WTC11 (cell line): ENCODE measurements at regions not wholly inside any gene's neighbourhood (a gene's known extent, or its start where the extent isn't known, plus 50 kb on each side); places are given as distances from the start of the nearest gene placed in this dataset.

Experiments used
- ATAC-seq: fragments of 200-7000 bp; cut with Tn5 transposase; 2 replicates; pipeline ENCODE4 v1.10.0; 2021; ENCODE audit warnings: mild to moderate bottlenecking, moderate library complexity
- CTCF ChIA-PET: fragments of 300-600 bp; sonication (Branson Sonifier 250); formaldehyde crosslinking; loops from one replicate; lab custom pipeline; 2021; ENCODE audit warnings: antibody characterized with exemption; lab: Charles Lee
- POLR2A ChIA-PET: fragments of 350-600 bp; sonication (Branson Sonifier 250); formaldehyde crosslinking; loops from one replicate; lab custom pipeline; 2021; ENCODE audit warnings: antibody characterized with exemption; lab: Charles Lee
- DNase-seq: peaks from one replicate; pipeline ENCODE4 v3.0.0; 2021; ENCODE audit warnings: low spot score
- H3K27ac Mint-ChIP-seq: 2 replicates; pipeline ENCODE4 v1.8.0; 2021; ENCODE audit warnings: mixed read lengths
- H3K27me3 Mint-ChIP-seq: 2 replicates; pipeline ENCODE4 v1.8.0; 2021; ENCODE audit warnings: low read depth, mild to moderate bottlenecking, moderate library complexity, mixed read lengths
- H3K36me3 Mint-ChIP-seq: 2 replicates; pipeline ENCODE4 v1.8.0; 2021; ENCODE audit warnings: mixed read lengths
- H3K4me1 Mint-ChIP-seq: 2 replicates; pipeline ENCODE4 v1.8.0; 2022; ENCODE audit warnings: mixed read lengths
- H3K4me3 Mint-ChIP-seq: 2 replicates; pipeline ENCODE4 v1.8.0; 2021; ENCODE audit warnings: mild to moderate bottlenecking, moderate library complexity, mixed read lengths
- H3K9me3 Mint-ChIP-seq: 2 replicates; pipeline ENCODE4 v1.8.0; 2021; ENCODE audit warnings: mixed read lengths
- AFF4 ChIP-seq: sonication (generic); formaldehyde crosslinking; IDR thresholded peaks from 2 replicates; pipeline ENCODE4 v1.8.1; 2023; ENCODE audit warnings: mild to moderate bottlenecking, missing genetic modification reagents, borderline replicate concordance
- AR ChIP-seq: fragments of 250-450 bp; sonication (Bioruptor Pico); IDR thresholded peaks from 2 replicates; pipeline ENCODE4 v1.9.0; 2021; ENCODE audit warnings: mild to moderate bottlenecking
- CTCF ChIP-seq: fragments of 200-600 bp; IDR thresholded peaks from 2 replicates; pipeline ENCODE4 v1.8.0; 2022; ENCODE audit warnings: antibody characterized with exemption
- E2F4 ChIP-seq: sonication (generic); formaldehyde crosslinking; IDR thresholded peaks from 2 replicates; pipeline ENCODE4 v1.8.1; 2022; ENCODE audit warnings: low read depth, mild to moderate bottlenecking, moderate library complexity, missing genetic modification reagents, borderline replicate concordance
- IRF1 ChIP-seq: sonication (generic); formaldehyde crosslinking; IDR thresholded peaks from 2 replicates; pipeline ENCODE4 v1.8.0; 2023; ENCODE audit warnings: missing genetic modification reagents
- NFE2L1 ChIP-seq: sonication (generic); formaldehyde crosslinking; IDR thresholded peaks from 2 replicates; pipeline ENCODE4 v1.8.1; 2023; ENCODE audit warnings: missing genetic modification reagents
- USF1 ChIP-seq: sonication (generic); formaldehyde crosslinking; IDR thresholded peaks from 2 replicates; pipeline ENCODE4 v1.8.0; 2022; ENCODE audit warnings: mild to moderate bottlenecking, missing genetic modification reagents
- ZMAT4 ChIP-seq: fragments of 250-450 bp; sonication (Bioruptor Pico); IDR thresholded peaks from 2 replicates; pipeline ENCODE4 v1.9.0; 2021; ENCODE audit warnings: mild to moderate bottlenecking
- ZNF396 ChIP-seq: fragments of 250-450 bp; sonication (Bioruptor Pico); IDR thresholded peaks from 2 replicates; pipeline ENCODE4 v1.8.0; 2021; ENCODE audit warnings: mild to moderate bottlenecking, moderate library complexity, borderline replicate concordance
- ZNF671 ChIP-seq: fragments of 250-450 bp; sonication (Bioruptor Pico); IDR thresholded peaks from 2 replicates; pipeline ENCODE4 v1.8.0; 2021; ENCODE audit warnings: mild to moderate bottlenecking
- ZSCAN18 ChIP-seq: fragments of 250-450 bp; sonication (Bioruptor Pico); IDR thresholded peaks from 2 replicates; pipeline ENCODE4 v2.1.2; 2022; ENCODE audit warnings: mild to moderate bottlenecking, moderate library complexity

- TF ChIP-seq IRF1 (CRISPR knock-in tag): no peak
- TF ChIP-seq ZNF396: no peak
- no peak for TF ChIP-seq NFE2L1 (CRISPR knock-in tag)
- no peak for TF ChIP-seq ZNF671
- no peak for TF ChIP-seq AR (CRISPR knock-in tag)
- no peak for TF ChIP-seq CTCF
- no peak for TF ChIP-seq ZSCAN18 (CRISPR knock-in tag)
- TF ChIP-seq ZMAT4 (CRISPR knock-in tag): no peak
- peaks cover 12% of the 10 kb centered on the region for H3K4me1 Mint-ChIP-seq
- no peaks in the 10 kb centered on the region for H3K9me3 Mint-ChIP-seq
- no peak for ATAC-seq
- no peaks in the 10 kb centered on the region for H3K36me3 Mint-ChIP-seq
- no peak for DNase-seq
- peaks cover 3% of the 10 kb centered on the region; the same call in 1 of the 2 replicates for H3K27me3 Mint-ChIP-seq
- ChIA-PET CTCF (no interaction called here), POLR2A (no interaction called here)
- H3K4me3 Mint-ChIP-seq: no peak overlapping the region
- no peak overlapping the region for H3K27ac Mint-ChIP-seq
Measured at GRCh38 chr1:34331020-34331926, 154.6 kb downstream of the C1orf94 start.

- Mint-ChIP-seq H3K9me3 (no peaks in the 10 kb centered on the region), H3K4me1 (peaks cover 8% of the 10 kb centered on the region), H3K27ac (no peak overlapping the region), H3K4me3 (no peak overlapping the region), H3K36me3 (no peaks in the 10 kb centered on the region), H3K27me3 (peaks cover 7% of the 10 kb centered on the region)
- no peak for ATAC-seq
- TF ChIP-seq E2F4: no peak
- no peak for TF ChIP-seq AFF4 (CRISPR knock-in tag)
- TF ChIP-seq USF1 (CRISPR knock-in tag): no peak
- POLR2A ChIA-PET: no interaction called here
- no peak for DNase-seq
- CTCF ChIA-PET: interaction anchor here (1.0 kb wide), 1 partner anchor 9 kb away, joined by 3 read pairs; no protein-coding TSS in a partner anchor
Measured at GRCh38 chr1:34332996-34333395, 156.3 kb downstream of the C1orf94 start.
